Loucy (cell line): ENCODE measurements at regions not wholly inside any gene's neighbourhood (a gene's known extent, or its start where the extent isn't known, plus 50 kb on each side); places are given as distances from the start of the nearest gene placed in this dataset.

Experiments used
- CTCF ChIP-seq: fragments of 200-600 bp; sonication (generic); conservative IDR thresholded peaks from 2 replicates; pipeline ENCODE4 v1.5.1; 2014; ENCODE audit warnings: mild to moderate bottlenecking, antibody characterized with exemption, low read length
- EZH2phosphoT487 ChIP-seq: fragments of 200-600 bp; IDR thresholded peaks from 2 replicates; pipeline ENCODE4 v1.6.1; 2018; ENCODE audit warnings: antibody characterized with exemption, mild to moderate bottlenecking, moderate library complexity, borderline replicate concordance

- TF ChIP-seq CTCF (no peak), EZH2phosphoT487 (no peak)
Measured at GRCh38 chr4:122232633-122233032, 80.5 kb downstream of the BLTP1 start.
